GM12874 (cell line): ENCODE measurements at regions not wholly inside any gene's neighbourhood (a gene's known extent, or its start where the extent isn't known, plus 50 kb on each side); places are given as distances from the start of the nearest gene placed in this dataset.

Experiments
- TF ChIP-seq, protein P1 (sequence below): IDR thresholded peaks from 2 replicates; pipeline ENCODE4 v1.5.1; 2011; ENCODE audit warnings: low read depth, mild to moderate bottlenecking, control low read depth, low read length, moderate library complexity; ENCODE audit not compliant: insufficient read depth

DNA sequence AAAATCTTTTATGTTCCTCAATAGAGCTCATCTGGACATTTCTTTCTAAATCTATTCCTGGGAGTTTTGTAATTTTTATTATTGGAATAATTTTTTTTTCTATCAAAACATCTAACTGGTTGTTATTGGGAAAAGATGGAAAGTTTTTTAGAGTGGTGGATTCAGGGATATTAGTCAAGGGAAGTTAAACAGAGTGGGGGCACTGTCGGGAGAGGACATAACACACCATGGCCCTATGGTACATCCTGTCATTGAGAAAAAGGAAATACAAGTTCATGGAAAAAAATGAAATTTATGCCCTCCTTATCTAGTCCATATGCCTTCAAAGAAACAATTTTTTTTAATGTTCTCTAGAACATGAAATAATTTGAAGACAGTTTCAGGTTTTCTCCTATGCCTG lies 96.3 kb upstream of the TSPAN5 start:
- TF ChIP-seq, protein P1, sequence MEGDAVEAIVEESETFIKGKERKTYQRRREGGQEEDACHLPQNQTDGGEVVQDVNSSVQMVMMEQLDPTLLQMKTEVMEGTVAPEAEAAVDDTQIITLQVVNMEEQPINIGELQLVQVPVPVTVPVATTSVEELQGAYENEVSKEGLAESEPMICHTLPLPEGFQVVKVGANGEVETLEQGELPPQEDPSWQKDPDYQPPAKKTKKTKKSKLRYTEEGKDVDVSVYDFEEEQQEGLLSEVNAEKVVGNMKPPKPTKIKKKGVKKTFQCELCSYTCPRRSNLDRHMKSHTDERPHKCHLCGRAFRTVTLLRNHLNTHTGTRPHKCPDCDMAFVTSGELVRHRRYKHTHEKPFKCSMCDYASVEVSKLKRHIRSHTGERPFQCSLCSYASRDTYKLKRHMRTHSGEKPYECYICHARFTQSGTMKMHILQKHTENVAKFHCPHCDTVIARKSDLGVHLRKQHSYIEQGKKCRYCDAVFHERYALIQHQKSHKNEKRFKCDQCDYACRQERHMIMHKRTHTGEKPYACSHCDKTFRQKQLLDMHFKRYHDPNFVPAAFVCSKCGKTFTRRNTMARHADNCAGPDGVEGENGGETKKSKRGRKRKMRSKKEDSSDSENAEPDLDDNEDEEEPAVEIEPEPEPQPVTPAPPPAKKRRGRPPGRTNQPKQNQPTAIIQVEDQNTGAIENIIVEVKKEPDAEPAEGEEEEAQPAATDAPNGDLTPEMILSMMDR: no peak

DNA sequence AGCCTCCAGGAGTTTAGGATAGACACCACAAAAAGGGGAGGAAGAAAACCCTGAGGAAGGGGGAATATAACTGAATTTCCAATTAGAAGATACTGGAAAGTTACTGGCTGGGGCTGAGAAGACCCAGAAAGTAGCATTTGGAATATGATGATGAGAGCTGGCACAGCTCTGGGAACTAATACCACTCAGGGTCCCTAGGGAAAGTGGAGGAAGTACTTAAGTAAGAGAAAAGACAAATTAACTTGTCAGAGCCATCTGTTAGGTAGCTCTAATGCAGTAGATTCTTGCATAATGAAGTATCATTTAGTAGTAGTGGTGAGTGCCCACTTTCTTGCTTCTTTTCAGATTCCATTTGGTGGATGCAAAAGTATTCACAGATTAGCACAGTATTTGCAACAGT lies 90.8 kb upstream of the TSPAN5 start:
- TF ChIP-seq, protein P1: no peak

DNA sequence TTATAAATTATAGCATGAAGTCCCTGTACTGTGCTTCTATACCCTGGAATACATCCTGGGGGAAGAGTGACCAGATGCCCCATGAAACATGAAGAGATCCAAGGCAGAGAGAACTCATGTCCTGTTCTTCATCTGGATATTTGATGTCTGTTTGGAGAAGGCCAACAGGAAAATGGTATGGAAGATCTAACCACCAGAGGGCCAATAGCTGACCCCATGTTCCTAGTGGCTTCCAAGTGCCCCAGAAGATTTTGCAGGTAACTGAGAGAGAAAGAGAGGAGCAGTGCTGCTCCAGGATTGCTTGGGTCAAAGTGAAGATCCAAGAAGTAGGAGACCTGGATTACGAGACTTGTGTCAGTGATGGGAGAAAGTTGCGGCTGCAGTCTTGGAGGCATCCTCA lies 90.2 kb upstream of the TSPAN5 start:
- TF ChIP-seq, protein P1: no peak

DNA sequence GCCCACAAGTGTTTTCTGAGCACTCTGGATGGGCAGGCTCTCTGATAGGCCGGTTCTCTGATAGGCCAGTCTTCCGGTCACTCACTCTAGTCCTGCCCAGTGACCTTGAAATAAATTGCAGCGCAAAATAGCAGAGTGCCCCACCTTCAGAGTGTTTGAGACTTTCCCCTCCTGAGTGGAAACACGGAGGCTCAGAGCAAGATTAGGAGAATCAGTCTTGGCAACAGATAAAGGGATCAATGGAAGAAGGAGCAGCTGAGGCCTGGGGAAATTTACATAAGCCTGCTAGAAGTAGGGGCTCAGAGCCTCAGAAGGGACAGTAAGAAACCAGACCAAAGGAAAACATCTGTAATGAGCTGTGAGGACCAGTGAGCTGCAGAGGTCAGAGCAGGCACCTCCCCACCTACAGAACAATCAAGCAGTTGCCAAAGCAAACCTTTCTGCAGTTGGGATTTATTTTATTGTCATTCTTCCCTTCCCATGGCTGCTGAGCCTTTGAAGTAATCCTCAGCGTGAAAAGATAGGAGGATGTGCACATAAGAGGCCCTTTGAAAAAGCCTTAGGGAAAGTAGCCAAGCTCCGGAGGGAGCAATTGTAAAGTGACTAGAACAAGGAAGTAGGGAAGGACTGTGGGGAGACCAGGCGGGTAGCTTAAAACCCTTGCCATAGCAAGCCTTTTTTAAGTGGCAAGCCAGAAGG lies 89.1 kb upstream of the TSPAN5 start:
- TF ChIP-seq, protein P1: no peak

DNA sequence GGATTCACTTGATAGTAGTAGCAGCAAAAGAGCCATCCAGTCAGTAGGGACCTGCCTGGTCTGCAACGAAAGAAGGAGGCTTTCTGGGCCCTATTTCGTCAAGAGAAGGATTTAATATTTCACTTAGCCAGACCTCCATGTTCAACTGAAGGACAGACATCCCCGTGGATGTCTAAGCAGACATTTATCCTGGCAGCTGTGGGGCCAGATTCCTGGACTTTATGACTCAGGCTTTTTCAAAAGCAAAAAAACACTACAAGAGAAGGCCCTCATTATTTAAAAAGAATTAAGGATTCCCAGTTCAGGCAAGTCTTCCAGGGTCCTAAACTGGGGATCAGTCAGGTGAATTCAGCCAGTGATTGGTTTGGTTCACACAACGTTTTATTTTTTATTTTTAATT lies 88.5 kb upstream of the TSPAN5 start:
- TF ChIP-seq, protein P1: no peak

DNA sequence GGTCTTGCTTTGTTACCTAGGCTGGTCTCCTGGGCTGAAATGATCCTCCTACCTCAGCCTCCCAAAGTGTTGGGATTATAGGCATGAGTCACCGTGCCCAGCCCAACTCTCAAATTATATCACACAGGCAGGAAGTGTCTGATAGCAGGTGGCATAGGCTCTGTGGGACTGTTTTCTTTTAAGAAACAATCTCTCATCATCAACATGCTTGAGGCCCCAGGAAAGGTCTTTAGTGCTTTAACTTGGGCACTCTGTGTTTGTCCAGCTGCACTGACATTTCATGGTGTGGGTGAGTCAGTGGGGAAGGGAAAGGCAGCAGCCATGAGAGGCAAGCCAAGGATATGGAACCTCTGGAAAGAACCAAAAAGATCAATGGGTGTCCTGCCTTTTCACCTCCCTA lies 88.1 kb upstream of the TSPAN5 start:
- TF ChIP-seq, protein P1: no peak

DNA sequence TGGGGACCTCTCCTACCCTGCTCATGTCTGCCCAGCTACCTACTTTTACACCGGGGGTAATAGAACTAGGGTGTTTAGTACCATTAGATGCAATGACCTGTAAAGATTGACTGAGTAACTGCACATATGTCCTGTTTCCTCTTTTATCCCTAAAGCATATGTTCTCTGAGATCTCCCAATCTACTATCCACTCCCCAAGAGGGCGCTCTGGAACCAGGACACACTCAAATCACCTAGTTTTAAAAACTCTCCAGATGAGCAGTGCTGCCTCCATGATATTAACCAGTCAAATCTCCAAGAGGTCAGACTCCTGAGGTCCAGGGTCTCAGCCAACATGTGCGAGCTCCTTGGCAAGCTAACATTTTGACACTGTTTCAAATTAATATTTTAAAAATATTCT lies 87.0 kb upstream of the TSPAN5 start:
- TF ChIP-seq, protein P1: no peak
